Endothelial cell of umbilical vein (primary cell): ENCODE measurements at regions not wholly inside any gene's neighbourhood (a gene's known extent, or its start where the extent isn't known, plus 50 kb on each side); places are given as distances from the start of the nearest gene placed in this dataset.

Source experiments
- BruUV-seq: library from RNA; stranded (reverse); fragments of 400-500 nt; replicated peaks from 2 replicates; lab custom pipeline; 2021; lab: Mats Ljungman, UMichigan
- CTCF ChIA-PET: fragments of 300-600, 350-600 bp; sonication (Branson Sonifier 250); formaldehyde crosslinking; loops from one replicate; lab custom pipeline; 2021; ENCODE audit warnings: antibody characterized with exemption, inconsistent platforms; lab: Charles Lee
- POLR2A ChIA-PET: fragments of 300-600, 350-600 bp; sonication (Branson Sonifier 250); formaldehyde crosslinking; loops from one replicate; lab custom pipeline; 2021; ENCODE audit warnings: antibody characterized with exemption, inconsistent platforms; lab: Charles Lee
- DNase-seq: peaks from one replicate; pipeline ENCODE4 v3.0.0-alpha.2; 2011; ENCODE audit warnings: low read depth, low spot score
- FAIRE-seq: peaks from 2 replicates; lab custom pipeline; 2011; peaks lifted over from hg19 to GRCh38; lab: Jason Lieb, UNC
- H2AFZ ChIP-seq: 2 replicates; pipeline ENCODE4 v1.6.0; 2012; ENCODE audit warnings: low read depth, low read length, control low read depth, inconsistent platforms
- H3K27ac ChIP-seq: 2 replicates; pipeline ENCODE4 v1.5.1; 2011; ENCODE audit warnings: low read depth, mild to moderate bottlenecking, control low read depth, low read length, moderate library complexity; ENCODE audit not compliant: insufficient read depth
- H3K27me3 ChIP-seq, 2 experiments: 2 replicates each; pipeline versions ENCODE4 v1.6.0 to v1.6.1; 2011; ENCODE audit warnings: low read length in 2 of 2, mixed read lengths in 1 of 2; ENCODE audit not compliant: control insufficient read depth in 2 of 2, insufficient read depth in 2 of 2
- H3K36me3 ChIP-seq, 2 experiments: 2 replicates in 1 of 2; 3 replicates in 1 of 2; pipeline ENCODE4 v1.5.1; 2011; ENCODE audit warnings: low read length in 2 of 2, mild to moderate bottlenecking in 1 of 2, moderate library complexity in 1 of 2; ENCODE audit not compliant: control insufficient read depth in 2 of 2, insufficient read depth in 2 of 2; ENCODE audit errors: extremely low read depth in 1 of 2
- H3K4me1 ChIP-seq: 3 replicates; pipeline ENCODE4 v1.5.1; 2011; ENCODE audit warnings: mild to moderate bottlenecking, low read length; ENCODE audit not compliant: control insufficient read depth, insufficient read depth; ENCODE audit errors: extremely low read depth
- H3K4me2 ChIP-seq: 2 replicates; pipeline ENCODE4 v1.6.1; 2011; ENCODE audit warnings: low read length, control low read depth, mixed read lengths; ENCODE audit not compliant: insufficient read depth
- H3K4me3 ChIP-seq, 3 experiments: fragments of 200-600 bp in 1 of 3; sonication (generic), shearing (Covaris generic) in 1 of 3; replicated peaks in 1 of 3; 2 replicates each; pipeline ENCODE4 v1.5.1; 2011 to 2016; ENCODE audit warnings: control low read depth in 3 of 3, low read length in 3 of 3, mild to moderate bottlenecking in 2 of 3, inconsistent platforms in 1 of 3, low read depth in 1 of 3, moderate library complexity in 1 of 3; ENCODE audit not compliant: insufficient read depth in 1 of 3
- H3K79me2 ChIP-seq: 2 replicates; pipeline ENCODE4 v1.6.0; 2012; ENCODE audit warnings: low read length, inconsistent platforms; ENCODE audit not compliant: control insufficient read depth, insufficient read depth
- H3K9ac ChIP-seq: replicated peaks from 2 replicates; pipeline ENCODE3; 2011; ENCODE audit warnings: low read length, control low read depth; ENCODE audit not compliant: insufficient read depth; ENCODE audit errors: extremely low read depth
- H3K9me1 ChIP-seq: replicated peaks from 3 replicates; pipeline ENCODE4 v1.6.0; 2011; ENCODE audit warnings: mild to moderate bottlenecking, low read length; ENCODE audit not compliant: control insufficient read depth, insufficient read depth; ENCODE audit errors: extremely low read depth
- H3K9me3 ChIP-seq: replicated peaks from 2 replicates; pipeline ENCODE4 v1.5.1; 2012; ENCODE audit warnings: low read length, inconsistent platforms; ENCODE audit not compliant: control insufficient read depth, insufficient read depth
- H4K20me1 ChIP-seq: replicated peaks from 2 replicates; pipeline ENCODE3; 2011; ENCODE audit warnings: mild to moderate bottlenecking, low read length; ENCODE audit not compliant: control insufficient read depth, insufficient read depth; ENCODE audit errors: extremely low read depth
- EZH2 ChIP-seq: IDR thresholded peaks from 2 replicates; pipeline ENCODE4 v1.6.1; 2012; ENCODE audit warnings: borderline replicate concordance, low read depth, mild to moderate bottlenecking, moderate library complexity, low read length, inconsistent platforms; ENCODE audit not compliant: severe bottlenecking
- FOS ChIP-seq: IDR thresholded peaks from 2 replicates; pipeline ENCODE4 v1.6.1; 2011; ENCODE audit warnings: mild to moderate bottlenecking, low read length, moderate library complexity, borderline replicate concordance; ENCODE audit not compliant: insufficient read depth
- GATA2 ChIP-seq: IDR thresholded peaks from 2 replicates; pipeline ENCODE4 v1.7.0; 2011; ENCODE audit warnings: low read depth, mild to moderate bottlenecking, moderate library complexity, mixed read lengths, low read length; ENCODE audit not compliant: insufficient read length, insufficient read depth
- JUN ChIP-seq: IDR thresholded peaks from 2 replicates; pipeline ENCODE4 v1.6.1; 2011; ENCODE audit warnings: borderline replicate concordance, low read depth; ENCODE audit not compliant: insufficient read length, insufficient read depth
- MYC ChIP-seq: IDR thresholded peaks from one replicate; pipeline ENCODE4 v1.6.1; 2011; ENCODE audit warnings: mild to moderate bottlenecking, low read depth, low read length
- POLR2A ChIP-seq: IDR thresholded peaks from 2 replicates; pipeline ENCODE4 v1.6.1; 2012; ENCODE audit warnings: low read depth, mild to moderate bottlenecking, control low read depth, low read length
- POLR2AphosphoS5 ChIP-seq: IDR thresholded peaks from 2 replicates; pipeline ENCODE4 v1.6.1; 2012; ENCODE audit warnings: low read depth, mild to moderate bottlenecking, control low read depth, low read length, moderate library complexity; ENCODE audit not compliant: insufficient read depth
- dilution Hi-C: fragments of 300-500 bp; cut with MboI; formaldehyde crosslinking; loops from one replicate; pipeline ENCODE4 v1.15.0; 2019; ENCODE audit warnings: low sequenced_read_pairs; ENCODE audit not compliant: extremely low pct_ligation_motif_present
- intact Hi-C: fragments of 100-400 bp; cut with micrococcal nuclease; formaldehyde crosslinking; loops from one replicate; pipeline ENCODE4 v1.10.0; 2022
- TF ChIP-seq, protein P1 (sequence below), 2 donors: IDR thresholded peaks; 1 replicate in 1 of 2; 2 replicates in 1 of 2; pipeline ENCODE4 v1.5.1; 2011; ENCODE audit warnings: low read length in 2 of 2, mild to moderate bottlenecking in 2 of 2, moderate library complexity in 2 of 2, control low read depth in 1 of 2, inconsistent platforms in 1 of 2, low read depth in 1 of 2; ENCODE audit not compliant: insufficient read depth in 1 of 2; ENCODE audit errors: extremely low read depth in 1 of 2
- TF ChIP-seq, protein P2 (sequence below): IDR thresholded peaks from 2 replicates; pipeline ENCODE4 v1.6.1; 2011; ENCODE audit not compliant: insufficient read depth, insufficient read length

DNA sequence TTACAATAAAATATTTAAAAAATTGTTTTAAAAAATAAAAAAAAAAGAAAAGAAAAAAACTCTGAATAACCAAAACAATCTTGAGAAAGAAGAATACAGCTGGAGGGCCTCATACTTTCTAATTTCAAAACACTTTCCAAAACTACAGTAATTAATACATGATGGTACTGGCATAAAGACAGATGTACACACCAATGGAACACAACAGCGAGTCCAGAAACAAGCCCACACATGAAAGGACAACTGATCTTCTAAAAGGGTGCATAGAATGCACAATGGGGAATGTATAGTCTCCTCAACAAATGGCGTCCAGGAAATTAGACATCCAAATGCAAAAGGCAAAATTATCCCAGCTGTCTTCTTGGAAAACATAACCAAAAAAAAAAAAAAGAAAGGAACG lies 99.6 kb downstream of the LURAP1L start:
- Histone ChIP-seq H3K27me3 (no peaks in the 10 kb centered on the region), H2AFZ (no peak overlapping the region), H3K4me2 (no peak overlapping the region), H3K4me3 (no peak overlapping the region), H3K4me1 (peaks cover 11% of the 10 kb centered on the region), H4K20me1 (no peaks in the 10 kb centered on the region), H3K36me3 (no peaks in the 10 kb centered on the region), H3K9me3 (no peaks in the 10 kb centered on the region), H3K9me1 (no peaks in the 10 kb centered on the region), H3K27ac (no peak overlapping the region), H3K79me2 (no peaks in the 10 kb centered on the region), H3K9ac (no peak overlapping the region)
- ChIA-PET CTCF (no interaction called here), POLR2A (no interaction called here)
- TF ChIP-seq, protein P1, sequence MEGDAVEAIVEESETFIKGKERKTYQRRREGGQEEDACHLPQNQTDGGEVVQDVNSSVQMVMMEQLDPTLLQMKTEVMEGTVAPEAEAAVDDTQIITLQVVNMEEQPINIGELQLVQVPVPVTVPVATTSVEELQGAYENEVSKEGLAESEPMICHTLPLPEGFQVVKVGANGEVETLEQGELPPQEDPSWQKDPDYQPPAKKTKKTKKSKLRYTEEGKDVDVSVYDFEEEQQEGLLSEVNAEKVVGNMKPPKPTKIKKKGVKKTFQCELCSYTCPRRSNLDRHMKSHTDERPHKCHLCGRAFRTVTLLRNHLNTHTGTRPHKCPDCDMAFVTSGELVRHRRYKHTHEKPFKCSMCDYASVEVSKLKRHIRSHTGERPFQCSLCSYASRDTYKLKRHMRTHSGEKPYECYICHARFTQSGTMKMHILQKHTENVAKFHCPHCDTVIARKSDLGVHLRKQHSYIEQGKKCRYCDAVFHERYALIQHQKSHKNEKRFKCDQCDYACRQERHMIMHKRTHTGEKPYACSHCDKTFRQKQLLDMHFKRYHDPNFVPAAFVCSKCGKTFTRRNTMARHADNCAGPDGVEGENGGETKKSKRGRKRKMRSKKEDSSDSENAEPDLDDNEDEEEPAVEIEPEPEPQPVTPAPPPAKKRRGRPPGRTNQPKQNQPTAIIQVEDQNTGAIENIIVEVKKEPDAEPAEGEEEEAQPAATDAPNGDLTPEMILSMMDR (IDR thresholded peaks at IDR 0.05; ENCODE audit: extremely low read depth in 1 of 2, insufficient read depth in 1 of 2, low read depth in 1 of 2, low read length in 2 of 2): no peak
- no peak for TF ChIP-seq JUN
- TF ChIP-seq, protein P2, sequence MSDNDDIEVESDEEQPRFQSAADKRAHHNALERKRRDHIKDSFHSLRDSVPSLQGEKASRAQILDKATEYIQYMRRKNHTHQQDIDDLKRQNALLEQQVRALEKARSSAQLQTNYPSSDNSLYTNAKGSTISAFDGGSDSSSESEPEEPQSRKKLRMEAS: no peak
- no peak for TF ChIP-seq POLR2AphosphoS5
- TF ChIP-seq FOS: no peak
- no peak for TF ChIP-seq POLR2A
- no peak for TF ChIP-seq GATA2
- TF ChIP-seq MYC: no peak
- TF ChIP-seq EZH2: no peak
- FAIRE-seq: no peak
- dilution Hi-C loops (no loop called here), intact Hi-C loops (no loop called here)
- no peak for DNase-seq
- no TSS peak for BruUV-seq
